Activated CD8-positive, alpha-beta memory T cell treated with anti-CD3 and anti-CD28 coated beads, Interleukin-2, amount 50 U/mL, for 24 hours (primary cell): ENCODE measurements at regions not wholly inside any gene's neighbourhood (a gene's known extent, or its start where the extent isn't known, plus 50 kb on each side); places are given as distances from the start of the nearest gene placed in this dataset.
"Not testable (repeated sequence)": the region's sequence is repeated elsewhere in the genome, so short reads cannot be mapped to it uniquely, and the experiment has no call there.

ENCODE experiments used
- DNase-seq: peaks from one replicate; pipeline ENCODE4 v3.0.0-alpha.2; 2020; ENCODE audit errors: extremely low read depth

GRCh38 chr2:240240017-240240734 lies 99.7 kb upstream of the OTOS start:
- DNase-seq, result no peak

GRCh38 chr2:240240781-240241180 lies 100.3 kb upstream of the OTOS start:
- DNase-seq, result no peak

DNA sequence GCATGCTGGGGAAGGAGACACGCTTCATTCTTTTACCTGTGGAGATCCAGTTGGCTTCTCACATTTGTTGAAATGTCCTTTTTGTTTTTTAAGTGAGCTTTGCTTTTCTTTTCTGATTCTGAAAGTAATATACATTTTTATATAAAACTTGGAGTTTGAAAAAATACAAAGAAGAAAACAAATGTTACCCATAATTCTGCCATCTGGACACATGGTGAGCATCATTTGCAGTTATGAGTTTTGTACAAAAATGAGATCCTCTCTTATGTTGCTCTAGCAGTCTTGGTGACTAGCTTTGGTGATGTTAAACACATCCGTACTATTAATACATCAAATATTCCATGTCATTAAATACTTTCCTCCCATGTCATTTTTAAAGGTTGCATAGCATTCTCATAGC lies 101.1 kb upstream of the OTOS start:
- DNase-seq, result no peak

GRCh38 chr2:240243049-240243448 lies 102.6 kb upstream of the OTOS start:
- DNase-seq, result not testable (repeated sequence)

- no peak for DNase-seq
These were observed 104.1 kb upstream of the OTOS start for GRCh38 chr2:240244543-240244942.

DNA sequence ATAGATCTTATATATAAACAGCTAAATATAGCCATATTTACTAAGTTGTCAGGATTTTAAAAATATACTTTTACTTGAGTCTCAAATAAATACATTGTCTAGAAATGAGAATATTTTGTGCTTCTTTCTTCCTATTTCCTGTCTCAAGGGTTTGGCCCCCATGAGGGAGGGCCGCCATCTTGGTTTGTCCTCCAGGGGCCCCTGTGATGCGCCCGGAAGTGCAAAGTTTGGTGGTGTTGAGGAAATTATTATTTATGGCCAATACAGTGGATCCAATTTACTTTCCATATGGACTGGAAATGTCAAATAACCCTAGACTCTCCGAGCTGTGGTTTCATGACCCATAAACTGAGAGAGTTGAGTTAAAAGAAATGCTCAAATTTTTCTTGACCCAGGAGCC lies 104.7 kb upstream of the OTOS start:
- no peak for DNase-seq

- DNase-seq, result no peak
These were observed 105.2 kb upstream of the OTOS start for GRCh38 chr2:240245706-240246105.

DNA sequence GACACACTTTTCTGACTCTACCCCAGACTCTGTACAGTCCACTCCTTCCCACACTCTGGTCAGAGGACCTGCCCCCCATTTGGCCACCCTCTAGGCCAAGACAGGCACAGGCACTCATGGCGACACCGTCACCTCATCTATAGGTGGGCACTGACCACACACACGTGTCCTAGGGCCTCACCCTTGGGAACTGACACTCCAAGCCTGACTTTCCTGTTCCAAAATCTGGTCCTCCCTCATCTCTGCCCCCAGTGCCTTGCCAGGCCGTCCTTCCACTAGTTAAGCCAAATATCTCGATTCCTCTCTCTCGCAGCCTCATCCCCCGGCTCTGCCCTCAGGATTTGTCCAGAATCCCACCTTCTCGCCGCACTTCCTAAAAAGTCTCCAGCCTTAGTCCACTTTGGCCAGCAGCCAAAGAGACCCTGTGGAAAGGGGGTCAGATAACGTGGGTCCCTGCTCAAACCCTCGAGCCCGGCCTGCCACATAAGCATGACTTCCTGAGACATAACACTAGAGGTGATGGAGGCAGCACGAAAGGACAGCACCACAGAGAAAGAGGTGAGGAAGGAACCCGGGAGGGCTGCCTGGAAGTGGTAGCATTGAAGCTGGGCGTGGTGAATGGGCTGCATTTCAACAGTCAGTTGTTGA lies 105.8 kb upstream of the OTOS start:
- DNase-seq, result no peak

GRCh38 chr2:240247241-240247867 lies 106.9 kb upstream of the OTOS start:
- no peak for DNase-seq

DNA sequence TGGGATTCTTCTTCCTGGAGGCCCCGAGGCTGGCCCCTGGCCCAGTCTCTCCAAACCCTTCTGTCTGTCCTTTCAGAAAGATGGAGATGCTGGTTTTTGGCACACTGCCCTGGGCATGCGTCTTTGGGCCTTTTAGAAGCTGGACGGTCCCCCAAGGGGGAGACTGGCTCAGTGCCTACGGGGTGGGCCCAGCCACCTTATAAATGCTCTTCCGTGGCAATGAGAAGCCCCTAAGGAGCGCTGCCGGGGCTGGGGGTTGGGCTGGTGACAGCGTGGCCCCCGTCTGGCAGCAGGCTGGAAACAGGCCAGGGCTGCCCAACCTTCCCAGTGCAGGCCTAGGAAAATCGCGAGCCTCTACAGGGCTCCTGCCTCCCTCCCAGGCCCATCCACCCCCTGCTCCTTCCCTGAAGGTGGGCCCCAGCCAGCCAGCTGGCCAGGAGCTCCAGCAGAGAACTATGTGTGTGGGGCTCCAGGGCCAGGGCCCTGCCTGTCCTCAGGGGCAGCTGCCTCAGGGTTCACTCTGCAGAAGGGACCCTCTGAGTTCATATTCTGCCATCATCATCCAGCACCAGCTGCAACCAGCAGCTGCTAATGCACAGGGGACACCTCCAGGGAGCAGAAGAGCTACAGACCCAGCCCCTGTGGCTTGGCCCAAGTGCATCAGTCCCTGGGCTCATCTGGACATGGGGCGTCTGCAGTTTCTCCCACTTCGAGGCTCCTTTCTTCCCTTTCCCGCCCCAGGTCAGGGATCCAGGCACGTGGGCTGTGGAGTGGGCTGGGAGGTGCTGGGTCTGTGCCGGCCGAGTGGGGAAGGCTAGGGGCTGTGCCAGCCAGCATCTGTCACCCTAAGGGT lies 107.6 kb upstream of the OTOS start:
- no peak for DNase-seq

DNA sequence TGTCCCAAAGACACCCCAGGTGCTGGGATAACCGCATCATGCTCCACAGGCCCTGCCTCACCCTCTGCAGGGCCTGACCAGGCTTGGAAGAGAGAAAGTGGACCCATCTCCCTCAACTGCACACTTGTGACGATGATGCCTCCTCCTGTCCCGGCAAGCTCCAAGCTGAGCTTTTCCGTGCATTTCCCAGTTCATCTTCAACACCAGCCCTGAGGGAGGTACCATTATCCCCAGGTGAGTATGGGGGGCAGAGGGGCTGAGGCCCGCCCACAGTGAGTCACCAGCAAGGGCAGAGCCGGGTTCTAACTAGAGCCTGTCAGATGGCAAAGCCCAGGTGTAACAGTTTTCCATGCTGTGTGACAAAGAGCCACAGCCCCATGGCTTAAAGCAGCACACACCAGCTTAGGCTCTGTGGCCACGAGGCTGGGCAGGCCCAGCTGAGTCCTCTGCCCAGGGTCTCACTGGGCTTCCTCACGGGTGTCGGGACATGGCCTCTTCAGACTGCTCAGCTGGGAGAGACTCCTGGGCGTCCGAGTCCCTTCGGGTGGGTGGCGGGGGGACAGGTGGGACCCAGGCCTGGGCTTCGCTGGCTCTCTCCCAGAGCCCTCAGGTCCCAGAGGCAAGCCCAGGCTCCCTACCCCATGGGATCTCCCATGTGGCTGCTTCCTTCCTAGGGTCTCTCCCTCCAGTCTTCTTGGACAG lies 108.4 kb upstream of the OTOS start:
- DNase-seq, result no peak

DNA sequence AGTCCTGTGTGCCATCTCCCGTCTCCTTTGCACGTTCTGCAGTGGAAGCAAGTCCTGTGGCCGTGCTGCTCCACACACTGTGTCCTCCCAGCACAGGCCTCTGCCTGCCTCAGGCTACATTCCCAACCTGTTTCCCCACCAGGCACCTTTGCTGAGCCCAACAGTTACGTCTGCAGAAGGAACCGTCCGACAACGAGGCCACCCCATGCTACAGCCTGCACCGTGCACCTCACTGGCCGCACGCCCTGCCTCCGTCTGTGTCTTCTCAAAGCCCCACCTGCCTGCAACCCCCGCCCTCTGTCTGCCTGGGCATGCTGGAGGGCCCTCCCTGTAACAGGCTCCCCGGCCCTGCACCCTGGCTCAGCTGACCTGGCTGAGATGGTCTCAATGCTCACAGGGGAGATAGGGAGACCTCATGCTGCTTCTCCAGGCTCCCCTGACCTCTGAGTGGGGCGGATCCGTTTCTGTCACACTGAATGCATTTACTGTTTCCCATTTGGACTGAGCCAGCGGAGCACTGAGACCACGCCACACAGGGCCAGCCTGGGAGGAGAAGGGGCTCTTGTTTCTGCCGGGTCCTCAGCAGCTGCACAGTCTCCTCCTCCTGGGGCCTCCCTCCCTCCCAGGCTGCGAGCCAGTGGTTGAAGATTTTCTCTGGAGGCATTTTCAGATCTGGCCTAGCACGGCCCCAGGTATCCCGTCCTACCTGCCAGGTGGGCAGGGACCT lies 109.1 kb upstream of the OTOS start:
- no peak for DNase-seq

- DNase-seq, result no peak
These were observed 109.9 kb upstream of the OTOS start for GRCh38 chr2:240250150-240250984.

- no peak for DNase-seq
These were observed 110.8 kb upstream of the OTOS start for GRCh38 chr2:240250985-240251847.

DNA sequence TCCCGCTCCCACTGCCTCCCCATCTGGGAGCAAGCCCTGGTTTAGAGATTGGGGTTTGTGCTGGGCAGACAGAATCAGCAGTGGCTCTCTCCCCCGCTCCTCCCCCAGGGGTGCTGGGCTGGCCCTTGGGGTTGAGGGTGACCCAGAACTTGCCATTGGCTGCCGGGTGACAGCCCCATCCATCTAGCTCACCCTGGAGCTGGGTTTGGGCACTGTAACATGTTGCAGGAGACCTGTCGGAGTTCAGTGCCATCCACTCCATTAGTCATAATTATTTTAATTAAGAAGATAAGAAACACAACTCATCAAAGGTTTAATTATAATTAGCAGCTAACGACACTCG lies 111.4 kb upstream of the OTOS start:
- DNase-seq, result no peak

- DNase-seq, result no peak
These were observed 111.9 kb upstream of the OTOS start for GRCh38 chr2:240252191-240252871.

GRCh38 chr2:240252872-240253511 lies 112.5 kb upstream of the OTOS start:
- DNase-seq, result no peak

- no peak for DNase-seq
These were observed 113.2 kb upstream of the OTOS start for GRCh38 chr2:240253583-240254145.
